Stimulated activated naive CD8-positive, alpha-beta T cell treated with anti-CD3 and anti-CD28 coated beads, Interleukin-15, Interleukin-2, amounts not matched to agents 100 ng/mL and 50 ng/mL, for 24 hours (primary cell): ENCODE measurements at regions not wholly inside any gene's neighbourhood (a gene's known extent, or its start where the extent isn't known, plus 50 kb on each side); places are given as distances from the start of the nearest gene placed in this dataset.

Experiments
- H3K27ac Mint-ChIP-seq: one replicate; pipeline ENCODE4 v1.8.0; 2021; ENCODE audit warnings: mild to moderate bottlenecking, mixed read lengths
- H3K27me3 Mint-ChIP-seq: one replicate; pipeline ENCODE4 v1.8.0; 2021; ENCODE audit warnings: mixed read lengths
- H3K36me3 Mint-ChIP-seq: one replicate; pipeline ENCODE4 v1.8.0; 2021; ENCODE audit warnings: low read depth, mixed read lengths
- H3K4me1 Mint-ChIP-seq: one replicate; pipeline ENCODE4 v1.8.0; 2021; ENCODE audit warnings: low read depth, mixed read lengths
- H3K4me3 Mint-ChIP-seq: one replicate; pipeline ENCODE4 v1.8.0; 2021; ENCODE audit warnings: mild to moderate bottlenecking, mixed read lengths
- H3K9me3 Mint-ChIP-seq: one replicate; pipeline ENCODE4 v1.8.0; 2021; ENCODE audit warnings: mixed read lengths

DNA sequence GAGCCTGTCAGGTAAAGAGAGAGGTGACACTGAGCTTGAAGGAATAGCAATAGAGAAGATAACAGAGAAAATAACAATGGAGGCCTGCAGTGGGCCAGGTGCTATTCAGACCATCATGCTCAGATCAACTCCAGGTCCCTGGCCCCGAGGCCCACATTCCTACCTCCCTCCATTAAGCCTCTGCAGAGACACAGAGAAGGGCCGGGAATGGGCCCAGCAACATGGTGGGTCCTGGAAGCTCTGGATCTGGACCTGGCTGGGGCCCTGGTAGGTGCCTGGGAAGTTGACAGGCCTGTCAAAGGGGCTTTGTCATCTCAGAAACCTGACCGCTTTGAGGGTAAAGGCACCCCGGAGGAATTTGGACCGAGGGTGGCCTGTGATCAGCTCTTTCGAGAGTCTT is 159.7 kb upstream of the GLI2 start:
- Mint-ChIP-seq H3K27ac (no peak overlapping the region), H3K36me3 (no peaks in the 10 kb centered on the region), H3K9me3 (no peaks in the 10 kb centered on the region), H3K4me3 (no peak overlapping the region), H3K4me1 (no peaks in the 10 kb centered on the region), H3K27me3 (peaks cover 20% of the 10 kb centered on the region)

DNA sequence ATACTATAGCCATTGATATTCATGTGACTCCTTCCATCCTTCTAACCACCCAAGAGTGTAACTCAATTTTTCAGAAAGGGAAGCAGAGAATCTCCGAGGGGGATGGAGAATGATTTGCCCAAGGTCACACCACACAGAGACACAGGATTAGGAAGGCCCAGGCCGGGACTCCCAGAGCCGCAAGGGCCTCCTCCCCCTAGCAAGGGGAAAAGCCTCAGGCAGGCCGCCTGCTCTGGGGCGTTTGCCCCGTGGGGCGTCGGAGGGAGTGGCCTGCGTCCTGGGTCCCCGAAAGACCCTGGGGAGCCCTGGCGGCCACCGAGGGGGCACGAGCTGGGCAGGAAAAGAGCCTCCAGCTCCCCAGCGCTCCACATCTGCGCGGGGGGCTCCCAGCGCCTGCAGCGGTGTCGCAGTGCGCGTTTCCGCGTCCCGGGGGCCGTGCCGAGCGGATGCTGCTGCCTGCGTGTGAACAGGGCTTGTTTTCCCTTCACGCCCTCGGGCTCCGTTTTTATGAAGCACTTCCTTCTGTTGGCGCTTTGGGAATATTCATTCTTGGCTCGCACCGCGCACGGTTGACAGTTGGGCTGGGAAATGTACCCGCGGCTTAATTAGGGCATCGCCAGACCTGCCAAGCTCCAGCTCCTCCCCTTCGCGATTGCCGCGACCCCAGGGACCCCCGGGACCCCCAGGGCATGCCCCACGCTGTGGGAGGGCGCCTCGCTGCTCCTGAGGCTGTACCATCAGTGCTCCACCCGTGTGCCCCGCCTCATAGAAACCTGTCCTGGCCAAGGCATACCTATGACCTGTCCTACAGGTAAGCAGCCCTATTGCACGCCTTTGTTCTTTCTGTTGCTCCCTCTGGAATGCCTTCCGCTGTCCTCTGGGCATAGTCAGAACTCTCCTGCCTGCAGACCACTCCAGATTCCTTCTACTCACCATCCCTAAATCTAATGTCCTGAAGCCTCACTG is 158.9 kb upstream of the GLI2 start:
- Mint-ChIP-seq H3K4me3 (no peak overlapping the region), H3K27me3 (peaks cover 20% of the 10 kb centered on the region), H3K36me3 (no peaks in the 10 kb centered on the region)

DNA sequence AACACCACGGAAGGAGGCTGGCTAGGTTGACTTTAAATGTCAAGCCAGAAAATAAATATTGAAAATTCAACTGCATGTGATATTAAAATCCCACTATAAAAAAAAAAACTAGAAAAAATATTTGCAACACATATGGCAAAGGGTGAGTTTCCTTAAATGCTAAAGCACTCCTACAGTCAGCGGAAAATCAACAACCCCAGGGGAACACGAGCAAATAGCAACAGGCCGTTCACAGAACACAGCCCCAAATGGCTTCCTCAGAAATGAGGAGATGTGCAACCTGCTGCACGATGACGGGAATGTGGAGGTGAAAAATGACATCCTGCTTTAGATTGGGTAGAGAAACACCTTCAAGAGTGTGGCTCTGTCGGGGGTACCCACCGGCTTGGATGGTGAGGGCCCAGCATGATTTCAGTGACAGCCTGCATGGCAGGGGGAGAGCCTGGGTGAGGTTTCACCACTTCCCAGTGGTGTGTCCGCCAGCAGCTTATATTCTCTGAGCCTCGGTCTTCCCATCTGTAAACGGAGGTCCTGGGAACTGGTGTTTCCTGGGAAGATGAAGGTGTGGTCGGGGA is 157.9 kb upstream of the GLI2 start:
- Mint-ChIP-seq H3K36me3 (no peaks in the 10 kb centered on the region), H3K4me1 (no peaks in the 10 kb centered on the region), H3K9me3 (no peaks in the 10 kb centered on the region), H3K27ac (no peak overlapping the region), H3K4me3 (no peak overlapping the region), H3K27me3 (peaks cover 23% of the 10 kb centered on the region)

More for the DNA sequence above, 158.9 kb upstream of the GLI2 start:
- H3K4me1 Mint-ChIP-seq: no peaks in the 10 kb centered on the region
- no peak overlapping the region for H3K27ac Mint-ChIP-seq
- no peaks in the 10 kb centered on the region for H3K9me3 Mint-ChIP-seq

DNA sequence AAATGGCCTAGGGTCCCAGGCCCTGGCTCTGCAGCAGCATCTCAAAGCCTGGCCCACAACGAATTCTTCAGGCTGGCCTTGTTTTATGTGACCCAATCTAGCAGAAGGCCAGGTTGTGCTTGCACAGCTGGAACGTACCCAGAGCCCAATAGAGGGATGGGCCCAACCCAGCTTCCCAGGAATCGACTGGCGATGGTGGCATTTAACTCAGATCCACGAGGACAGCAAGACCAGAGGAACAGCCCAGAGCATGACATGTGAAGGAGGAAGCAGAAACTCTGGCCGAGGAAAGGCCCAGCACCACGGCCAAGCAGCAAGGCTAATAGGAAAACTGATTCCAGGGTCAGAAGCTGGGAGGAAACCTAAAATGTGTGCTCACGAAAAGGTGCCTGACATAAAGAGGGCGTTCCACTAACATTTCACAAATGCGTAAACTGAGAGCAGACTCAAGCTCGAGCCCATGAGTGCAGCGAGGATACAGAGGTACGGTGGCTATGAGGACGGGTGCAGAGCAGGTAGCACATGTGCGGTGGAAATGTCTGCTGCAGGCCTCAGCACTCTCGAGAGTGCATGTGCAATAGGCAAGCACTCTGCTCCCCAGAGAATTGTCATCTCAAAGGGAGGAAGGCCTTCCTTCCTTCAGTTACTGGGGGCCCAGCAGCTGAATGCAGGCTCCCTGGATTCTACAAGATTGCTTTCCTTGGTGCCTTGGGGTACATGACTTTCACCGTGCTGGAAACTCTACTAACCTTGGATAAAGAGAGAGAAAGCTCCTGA is 156.9 kb upstream of the GLI2 start:
- H3K4me1 Mint-ChIP-seq: no peaks in the 10 kb centered on the region
- no peaks in the 10 kb centered on the region for H3K36me3 Mint-ChIP-seq
- peaks cover 26% of the 10 kb centered on the region for H3K27me3 Mint-ChIP-seq
- no peak overlapping the region for H3K4me3 Mint-ChIP-seq
- H3K27ac Mint-ChIP-seq: no peak overlapping the region
- no peaks in the 10 kb centered on the region for H3K9me3 Mint-ChIP-seq

DNA sequence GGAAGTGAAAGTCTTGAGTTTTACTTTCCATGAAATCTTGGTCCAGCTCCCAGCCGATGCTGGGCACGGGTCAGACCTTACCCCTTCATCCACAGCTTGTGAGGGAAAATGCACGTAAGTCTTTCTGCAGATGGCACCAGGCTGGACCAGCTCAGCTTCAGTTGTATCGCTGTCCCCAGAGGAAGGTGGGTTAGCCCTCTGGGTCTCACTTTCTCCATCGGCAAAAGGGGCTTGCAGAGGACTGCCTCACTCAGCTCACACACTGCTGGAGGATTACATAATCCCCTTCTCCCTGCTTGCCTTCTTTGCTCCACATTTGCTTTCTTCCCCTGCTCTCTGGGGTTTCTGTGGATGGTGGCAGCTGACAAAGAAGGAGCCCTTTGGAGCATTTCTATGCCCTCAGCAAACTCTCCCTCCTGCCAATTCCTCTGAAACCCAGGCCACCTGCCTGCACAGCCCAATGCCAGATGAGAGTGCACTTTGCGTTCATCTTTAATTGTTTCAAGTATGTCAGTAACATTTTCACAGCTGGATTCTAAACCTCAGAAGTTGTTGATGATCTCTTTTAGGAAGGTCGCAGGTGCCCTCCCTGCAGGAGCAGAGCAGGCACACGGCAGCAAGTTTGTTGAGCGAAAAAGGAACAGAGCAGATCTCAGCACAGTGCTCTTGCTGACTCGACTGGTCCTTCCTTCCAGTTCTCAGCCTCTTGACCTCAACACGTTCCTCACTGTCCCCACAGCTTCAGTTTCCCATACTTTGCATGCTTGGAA is 155.6 kb upstream of the GLI2 start:
- no peak overlapping the region for H3K27ac Mint-ChIP-seq
- peaks cover 29% of the 10 kb centered on the region for H3K27me3 Mint-ChIP-seq

DNA sequence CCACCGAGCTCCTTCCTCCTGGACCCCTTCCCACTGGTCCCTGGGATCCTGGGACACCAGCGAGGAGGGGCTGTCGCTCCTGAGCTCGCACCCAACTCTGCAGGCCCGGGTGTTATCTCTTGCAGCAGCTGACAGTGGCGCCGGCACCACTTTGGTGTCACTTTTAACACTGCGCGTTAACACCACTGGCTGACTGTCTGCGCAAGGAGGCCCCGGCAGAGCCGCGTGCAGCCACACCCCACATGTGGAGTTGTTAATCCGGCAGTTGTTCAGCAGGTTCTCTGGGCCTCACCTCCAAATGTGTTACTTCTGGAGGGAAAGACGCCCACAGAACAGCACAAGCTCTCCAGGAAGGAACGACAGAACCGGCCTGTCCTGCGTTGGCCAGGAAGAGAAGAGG is 155.0 kb upstream of the GLI2 start:
- peaks cover 33% of the 10 kb centered on the region for H3K27me3 Mint-ChIP-seq
- H3K36me3 Mint-ChIP-seq: no peaks in the 10 kb centered on the region
- H3K27ac Mint-ChIP-seq: no peak overlapping the region
- no peaks in the 10 kb centered on the region for H3K4me1 Mint-ChIP-seq
- no peaks in the 10 kb centered on the region for H3K9me3 Mint-ChIP-seq
- H3K4me3 Mint-ChIP-seq: no peak overlapping the region

More for the DNA sequence above, 155.6 kb upstream of the GLI2 start:
- no peaks in the 10 kb centered on the region for H3K9me3 Mint-ChIP-seq
- no peak overlapping the region for H3K4me3 Mint-ChIP-seq
- no peaks in the 10 kb centered on the region for H3K36me3 Mint-ChIP-seq
- no peaks in the 10 kb centered on the region for H3K4me1 Mint-ChIP-seq

DNA sequence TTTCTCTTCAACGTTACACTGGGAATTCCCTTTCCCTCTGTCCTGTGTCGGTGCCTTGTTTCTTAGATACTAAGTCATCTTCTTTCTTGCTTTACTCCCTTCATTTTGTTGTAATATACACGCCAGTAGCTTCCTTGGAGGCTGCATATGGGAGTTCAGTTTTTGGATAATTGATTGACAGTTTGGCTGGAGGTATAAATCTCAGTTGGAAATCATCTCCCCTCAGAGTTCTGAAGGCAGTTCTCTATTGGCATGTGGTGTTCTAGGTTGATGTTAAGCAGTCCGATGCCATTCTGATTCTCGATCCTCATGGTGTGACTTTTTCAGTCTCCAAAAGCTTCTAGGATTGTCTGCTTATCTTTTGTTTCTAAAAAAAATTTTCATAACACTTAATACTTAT is 152.5 kb upstream of the GLI2 start:
- H3K27ac Mint-ChIP-seq: no peak overlapping the region
- H3K27me3 Mint-ChIP-seq: peaks cover 35% of the 10 kb centered on the region
- H3K4me3 Mint-ChIP-seq: no peak overlapping the region
- H3K9me3 Mint-ChIP-seq: no peaks in the 10 kb centered on the region
- no peaks in the 10 kb centered on the region for H3K36me3 Mint-ChIP-seq
- H3K4me1 Mint-ChIP-seq: no peaks in the 10 kb centered on the region

DNA sequence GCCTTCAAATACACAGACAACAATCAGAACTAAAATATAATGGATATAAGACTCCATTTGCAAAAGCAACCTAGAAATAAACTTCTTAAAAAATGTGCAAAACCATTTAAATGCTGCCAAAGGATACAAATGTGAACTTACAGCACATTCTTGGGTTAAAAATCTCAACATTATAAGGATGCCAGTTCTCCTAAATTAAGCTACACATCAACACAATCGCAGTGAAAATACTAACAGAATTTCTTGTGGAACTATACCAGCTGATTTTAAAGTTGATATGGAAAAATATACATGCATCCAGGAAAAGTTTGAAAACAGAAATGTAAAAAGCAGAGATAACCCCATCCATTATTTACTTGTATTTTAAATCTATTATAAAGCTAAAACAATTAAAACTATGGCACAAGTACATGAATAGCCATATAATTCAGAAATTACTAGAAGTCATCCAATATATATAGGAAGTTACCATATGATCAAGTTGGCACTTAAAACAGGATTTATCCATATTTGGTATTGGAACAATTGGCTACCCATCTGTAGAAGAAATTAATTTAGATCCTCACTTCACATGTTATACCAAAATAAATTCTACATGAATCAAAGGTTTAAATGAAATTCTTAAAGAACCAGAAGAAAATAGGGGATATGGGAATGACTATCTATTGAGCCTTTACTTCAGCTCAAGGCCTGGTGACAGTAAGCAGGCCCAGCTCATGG is 151.7 kb upstream of the GLI2 start:
- Mint-ChIP-seq H3K27ac (no peak overlapping the region), H3K36me3 (no peaks in the 10 kb centered on the region), H3K4me3 (no peak overlapping the region), H3K27me3 (peaks cover 42% of the 10 kb centered on the region), H3K9me3 (no peaks in the 10 kb centered on the region), H3K4me1 (no peaks in the 10 kb centered on the region)

DNA sequence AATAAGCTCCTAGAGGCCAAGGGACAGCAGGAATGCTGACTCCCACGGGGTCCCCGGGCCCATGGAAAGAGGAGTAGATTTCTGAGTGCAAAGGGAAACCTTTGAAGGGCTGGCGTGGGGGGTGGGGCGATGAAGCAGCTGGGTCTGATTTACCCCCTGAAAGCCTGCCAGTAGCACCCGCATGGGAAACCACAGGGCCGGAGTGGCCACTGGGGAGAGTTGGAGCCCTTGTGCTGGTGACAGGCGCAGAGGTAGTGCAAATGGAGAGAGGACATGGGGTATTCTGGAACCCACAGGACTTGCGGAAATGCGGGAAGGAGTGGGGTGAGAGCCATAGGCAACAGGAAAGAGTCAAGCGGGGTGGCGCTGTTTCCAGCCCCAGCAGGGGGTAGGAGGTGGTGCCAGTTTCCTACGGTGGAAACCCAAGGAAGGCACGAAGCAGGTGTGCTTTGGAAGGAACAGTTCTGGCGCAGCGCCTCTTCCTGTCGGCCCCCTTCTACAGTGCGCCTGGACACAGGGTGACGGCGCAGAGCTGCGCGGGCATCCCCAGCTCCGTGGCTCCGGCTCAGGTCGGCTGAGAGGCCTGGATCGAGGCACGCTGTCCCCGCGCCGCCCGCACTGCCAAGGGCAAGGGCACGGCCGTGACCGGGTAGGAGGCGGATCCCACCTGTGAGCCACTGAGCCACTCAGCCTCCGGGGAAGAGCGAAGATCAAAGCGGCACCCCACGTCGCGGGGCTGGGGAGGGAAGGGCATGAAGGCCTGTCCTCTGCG is 149.0 kb upstream of the GLI2 start:
- peaks cover 49% of the 10 kb centered on the region for H3K27me3 Mint-ChIP-seq
- H3K27ac Mint-ChIP-seq: no peak overlapping the region
- H3K4me3 Mint-ChIP-seq: no peak overlapping the region
- no peaks in the 10 kb centered on the region for H3K36me3 Mint-ChIP-seq
- H3K4me1 Mint-ChIP-seq: no peaks in the 10 kb centered on the region
- H3K9me3 Mint-ChIP-seq: no peaks in the 10 kb centered on the region

DNA sequence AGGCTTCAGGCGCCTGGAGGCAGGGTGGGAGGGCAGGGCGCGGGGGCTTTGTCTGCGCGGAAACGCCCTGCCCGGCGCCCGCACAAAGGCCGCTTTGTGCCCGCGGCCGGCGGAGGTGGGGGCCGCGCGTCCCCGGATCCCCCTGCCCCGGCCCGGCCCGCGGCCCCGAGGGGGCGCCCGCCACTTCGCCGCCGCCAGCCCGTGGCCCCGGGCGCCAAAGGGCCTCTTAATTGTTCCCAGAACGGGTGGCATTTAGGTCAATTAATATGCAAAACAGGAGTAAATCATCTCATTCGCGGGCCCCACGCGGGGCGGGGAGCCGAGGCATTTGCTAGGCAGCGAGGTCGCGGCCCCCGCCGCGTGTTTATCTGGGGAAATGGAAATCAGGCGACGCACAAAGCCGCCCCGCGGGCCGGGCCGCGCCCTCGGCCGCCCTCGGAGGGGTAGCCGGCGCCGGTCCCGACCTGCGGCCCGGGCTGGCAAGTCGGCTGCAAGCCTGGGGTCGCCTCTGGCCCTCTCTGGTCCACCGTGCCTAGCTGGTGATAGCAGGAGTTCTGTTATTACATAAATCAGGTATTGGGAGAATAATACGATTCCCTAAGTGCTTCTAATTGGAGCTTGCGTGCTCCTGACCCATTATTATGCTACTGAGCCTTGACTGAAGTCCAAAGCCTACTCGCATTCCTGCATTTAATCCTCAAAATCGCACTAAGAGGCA is 148.2 kb upstream of the GLI2 start:
- Mint-ChIP-seq H3K27me3 (peaks cover 49% of the 10 kb centered on the region), H3K4me3 (no peak overlapping the region), H3K36me3 (no peaks in the 10 kb centered on the region), H3K27ac (no peak overlapping the region), H3K9me3 (no peaks in the 10 kb centered on the region), H3K4me1 (no peaks in the 10 kb centered on the region)

DNA sequence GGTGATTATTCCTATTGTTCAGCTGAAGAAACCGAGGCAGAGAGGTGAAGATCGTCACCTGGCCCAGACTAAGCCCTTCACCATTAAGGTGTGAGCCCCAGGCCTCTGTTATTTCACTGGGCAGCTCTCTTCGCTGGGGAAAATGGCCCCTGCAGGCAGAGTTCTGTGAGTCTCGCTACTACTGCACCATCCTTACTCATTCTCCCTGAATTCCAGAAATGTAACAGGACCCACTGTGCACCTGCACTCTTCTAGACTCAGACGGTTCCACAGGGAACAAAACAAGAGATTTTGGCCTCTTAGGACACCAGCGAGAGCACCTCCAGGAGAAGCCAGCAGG is 147.7 kb upstream of the GLI2 start:
- H3K27ac Mint-ChIP-seq: no peak overlapping the region
- peaks cover 44% of the 10 kb centered on the region for H3K27me3 Mint-ChIP-seq
- H3K36me3 Mint-ChIP-seq: no peaks in the 10 kb centered on the region
- H3K9me3 Mint-ChIP-seq: no peaks in the 10 kb centered on the region
- H3K4me1 Mint-ChIP-seq: no peaks in the 10 kb centered on the region
- no peak overlapping the region for H3K4me3 Mint-ChIP-seq

DNA sequence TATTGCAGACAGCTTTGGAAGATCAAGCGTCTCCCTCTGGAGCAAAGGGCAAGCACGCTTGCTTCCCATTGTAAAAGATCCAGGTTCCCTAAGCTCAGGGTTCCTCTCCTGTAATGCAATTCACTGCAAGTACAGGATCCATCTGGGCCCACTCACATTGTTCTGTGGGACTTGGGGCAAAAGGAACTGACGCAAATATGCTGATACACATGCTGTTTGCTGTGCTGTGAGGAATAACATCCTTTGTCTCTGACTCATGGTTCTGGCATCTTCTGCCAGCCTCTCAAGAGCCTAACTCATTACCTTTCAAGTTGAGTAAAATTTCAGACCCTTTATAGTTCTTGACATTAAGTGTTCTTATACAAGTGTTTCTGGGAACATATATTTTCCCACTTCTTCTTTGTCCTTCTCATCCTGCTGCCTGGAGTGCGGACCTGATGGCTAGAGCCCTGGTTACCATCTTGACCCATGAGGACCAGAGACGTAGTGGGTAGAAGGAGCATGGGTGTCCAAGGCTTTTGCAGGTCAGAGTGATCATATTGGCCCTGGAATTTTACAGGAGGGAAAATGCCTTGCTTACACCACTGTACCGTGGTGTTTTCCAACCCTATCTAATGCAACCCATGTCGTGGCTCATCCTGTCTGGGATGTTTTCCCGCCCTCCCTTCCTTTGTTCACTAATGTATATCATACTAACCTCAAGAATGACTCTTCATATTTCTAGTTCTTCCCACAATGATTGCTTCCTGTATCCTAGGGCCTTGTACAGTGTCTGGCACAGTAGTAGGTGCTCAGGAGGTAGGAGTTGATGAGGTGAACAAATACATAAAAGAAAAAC is 145.7 kb upstream of the GLI2 start:
- peaks cover 38% of the 10 kb centered on the region for H3K27me3 Mint-ChIP-seq
- no peak overlapping the region for H3K4me3 Mint-ChIP-seq
- H3K36me3 Mint-ChIP-seq: no peaks in the 10 kb centered on the region
- H3K4me1 Mint-ChIP-seq: no peaks in the 10 kb centered on the region
- H3K9me3 Mint-ChIP-seq: no peaks in the 10 kb centered on the region
- no peak overlapping the region for H3K27ac Mint-ChIP-seq
